ENCODE measurements at regions not wholly inside any gene's neighbourhood (a gene's known extent, or its start where the extent isn't known, plus 50 kb on each side); places are given as distances from the start of the nearest gene placed in this dataset.
"Not testable (repeated sequence)": the region's sequence is repeated elsewhere in the genome, so short reads cannot be mapped to it uniquely, and the experiment has no call there.

DNA sequence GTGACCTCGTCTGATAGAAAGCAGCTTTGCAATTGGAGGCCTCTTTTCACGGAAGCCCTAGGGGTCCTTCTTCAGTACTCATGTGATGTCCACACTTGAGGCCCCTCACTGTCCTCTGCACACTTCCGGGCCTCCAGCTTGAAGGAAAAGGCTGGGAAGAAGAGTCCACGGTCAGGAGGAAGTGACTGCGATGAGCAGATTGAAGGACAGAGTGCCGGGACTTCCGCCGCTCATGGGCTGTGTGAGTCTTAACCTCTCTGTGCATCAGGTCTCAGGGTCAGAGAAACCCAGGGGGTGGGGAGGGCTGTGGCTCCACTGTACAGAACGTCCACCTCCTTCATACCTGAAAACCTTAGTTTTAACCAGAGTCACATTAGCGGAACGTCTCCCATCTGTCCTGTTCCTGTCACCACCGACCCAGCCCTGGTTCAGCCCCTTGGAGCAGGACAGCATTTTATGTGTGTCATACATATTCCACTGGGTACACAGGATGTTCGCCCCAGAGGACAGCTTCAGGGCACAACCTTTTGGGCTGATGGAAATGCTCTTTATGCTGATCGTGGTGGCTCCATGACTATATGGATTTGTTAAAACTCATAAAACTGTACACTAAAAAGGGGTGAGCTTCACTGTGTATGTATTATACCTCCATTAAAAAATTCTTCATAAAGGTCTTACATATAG is 51.0 kb upstream of the SORCS2 start:
- DNase-seq (ENCODE audit: low read depth), result no peak

DNA sequence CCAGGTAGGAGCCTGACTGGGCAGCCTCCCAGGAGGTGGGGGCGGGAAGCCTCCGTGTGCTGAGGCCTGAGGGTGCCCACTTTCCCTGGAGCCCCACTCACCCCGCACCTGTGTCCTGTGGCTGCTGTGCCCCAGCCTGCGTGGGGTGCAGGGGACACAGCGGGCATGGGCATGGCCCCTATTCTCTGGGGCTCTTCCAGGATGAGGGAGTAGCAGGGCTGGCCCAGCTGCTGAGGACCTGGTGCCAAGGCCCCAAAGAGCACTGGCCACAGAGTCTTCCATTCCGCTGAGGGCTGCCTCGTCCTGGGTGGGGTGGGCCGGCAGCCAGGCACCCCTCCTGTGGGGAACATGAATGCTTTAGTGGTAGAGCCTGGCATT is 51.7 kb upstream of the SORCS2 start:
- DNase-seq (ENCODE audit: low read depth), result no peak

DNA sequence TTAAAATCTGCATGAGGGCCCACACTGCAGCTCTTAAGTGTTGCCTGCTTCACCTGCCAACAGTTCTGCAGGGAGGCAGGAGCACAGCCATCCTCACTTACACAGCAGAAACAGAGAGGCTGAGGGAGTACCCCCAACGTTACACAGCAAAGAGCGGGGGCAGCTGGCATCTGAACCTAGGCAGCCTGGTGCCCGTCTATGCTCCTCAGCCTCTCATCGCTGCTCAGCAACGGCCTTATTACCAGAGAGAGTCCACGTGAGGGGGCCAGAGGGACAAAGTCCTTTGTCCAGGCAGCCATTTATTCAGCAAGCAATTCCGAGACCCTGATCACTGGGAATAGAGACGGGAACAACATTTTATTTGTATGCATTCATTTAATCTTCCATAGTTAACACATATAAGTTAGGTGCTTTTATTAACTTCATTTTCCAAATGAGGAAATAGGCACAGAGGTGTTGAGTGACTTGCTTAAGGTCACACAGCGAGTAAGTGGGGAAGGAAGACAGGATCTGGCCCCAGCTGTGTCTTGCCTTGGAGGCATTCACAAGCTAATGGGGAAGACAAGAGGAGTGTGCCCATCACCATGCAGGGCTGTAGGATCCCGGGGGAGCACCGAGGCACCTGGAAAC is 52.2 kb upstream of the SORCS2 start:
- no peak for DNase-seq (ENCODE audit: low read depth)

DNA sequence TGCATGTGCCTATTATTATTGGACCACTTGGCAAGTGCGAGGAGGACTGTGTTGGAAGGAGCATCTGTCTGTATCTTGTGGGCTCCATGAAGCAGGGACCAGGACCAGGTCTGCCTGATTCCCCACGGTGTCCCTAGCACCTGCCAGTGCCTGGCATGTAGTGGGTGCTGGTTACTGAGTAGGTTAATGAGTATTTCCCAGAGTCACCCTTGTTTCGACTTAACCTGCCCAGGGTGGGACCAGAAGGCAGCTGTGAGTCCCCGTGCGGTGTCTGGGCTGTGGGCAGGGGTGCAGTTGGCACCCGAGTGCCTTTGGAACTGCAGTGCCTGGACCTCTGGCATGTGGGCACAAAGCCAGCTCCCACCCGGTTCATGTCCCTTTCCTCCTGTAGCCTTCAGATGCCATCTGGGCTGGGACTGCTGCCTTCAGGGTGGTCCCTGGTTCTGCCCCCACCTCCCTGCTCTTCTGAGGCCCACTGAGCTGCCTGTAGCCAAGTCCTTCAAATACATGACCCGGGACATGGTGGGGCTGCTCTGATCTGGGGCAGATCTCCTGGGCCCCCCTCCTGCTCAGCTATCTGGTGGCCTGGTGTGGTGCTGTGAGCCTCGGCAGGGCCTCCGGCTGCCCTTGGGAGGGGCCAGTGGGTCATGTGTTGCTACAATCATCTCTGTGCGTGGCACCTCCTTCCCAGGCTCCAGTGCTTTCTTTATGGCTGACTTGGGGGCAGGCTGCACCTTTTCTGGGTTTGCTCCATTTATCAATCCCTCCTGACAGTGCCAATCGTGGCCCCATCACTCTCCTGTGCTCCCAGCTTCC is 53.0 kb upstream of the SORCS2 start:
- no peak for DNase-seq (ENCODE audit: low read depth)

DNA sequence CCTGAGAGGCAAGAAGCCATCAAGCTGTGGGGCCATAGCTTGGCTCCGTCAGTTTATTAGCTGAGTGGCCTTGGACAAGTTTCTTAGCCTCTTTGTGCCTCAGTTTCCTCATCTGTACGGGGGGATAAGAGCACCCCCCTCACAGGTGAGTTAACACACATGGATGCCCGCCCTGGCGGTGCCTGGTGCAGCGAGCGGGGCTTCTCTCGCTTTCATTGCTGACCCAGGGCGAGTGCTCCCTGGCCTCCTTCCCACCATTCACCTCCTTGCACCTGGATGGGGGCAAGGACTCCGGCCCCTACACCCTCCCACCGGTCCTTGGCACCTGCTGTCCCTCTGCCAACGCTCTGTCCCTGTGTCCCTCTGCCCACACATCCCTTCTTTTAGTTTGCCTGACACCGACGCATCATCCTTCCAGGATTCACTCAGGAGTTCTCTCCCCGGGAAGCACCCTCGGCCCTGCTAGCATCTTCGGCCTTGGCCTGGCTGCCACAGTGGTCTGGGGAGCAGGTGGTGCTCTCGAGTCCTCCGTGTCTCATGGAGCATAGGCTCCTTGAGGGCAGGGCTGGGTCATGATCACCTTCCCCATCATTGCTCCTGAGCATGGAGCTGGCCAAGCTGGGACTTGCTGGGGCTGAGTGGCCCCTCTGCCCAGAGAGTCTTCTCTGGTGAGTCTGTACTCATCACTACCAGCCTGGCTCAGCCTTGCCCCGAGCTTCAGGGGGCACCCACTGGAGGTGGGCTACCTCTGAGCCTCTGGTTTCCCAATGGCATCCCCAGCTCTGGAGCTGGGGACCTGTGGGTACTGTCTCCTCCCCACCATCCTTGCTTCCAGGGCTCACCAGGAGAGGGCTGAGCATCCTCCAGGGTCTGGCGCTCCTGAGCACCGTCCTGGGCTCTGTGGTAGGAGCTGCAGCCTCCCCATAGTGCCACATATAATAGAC is 53.8 kb upstream of the SORCS2 start:
- no peak for DNase-seq (ENCODE audit: low read depth)

DNA sequence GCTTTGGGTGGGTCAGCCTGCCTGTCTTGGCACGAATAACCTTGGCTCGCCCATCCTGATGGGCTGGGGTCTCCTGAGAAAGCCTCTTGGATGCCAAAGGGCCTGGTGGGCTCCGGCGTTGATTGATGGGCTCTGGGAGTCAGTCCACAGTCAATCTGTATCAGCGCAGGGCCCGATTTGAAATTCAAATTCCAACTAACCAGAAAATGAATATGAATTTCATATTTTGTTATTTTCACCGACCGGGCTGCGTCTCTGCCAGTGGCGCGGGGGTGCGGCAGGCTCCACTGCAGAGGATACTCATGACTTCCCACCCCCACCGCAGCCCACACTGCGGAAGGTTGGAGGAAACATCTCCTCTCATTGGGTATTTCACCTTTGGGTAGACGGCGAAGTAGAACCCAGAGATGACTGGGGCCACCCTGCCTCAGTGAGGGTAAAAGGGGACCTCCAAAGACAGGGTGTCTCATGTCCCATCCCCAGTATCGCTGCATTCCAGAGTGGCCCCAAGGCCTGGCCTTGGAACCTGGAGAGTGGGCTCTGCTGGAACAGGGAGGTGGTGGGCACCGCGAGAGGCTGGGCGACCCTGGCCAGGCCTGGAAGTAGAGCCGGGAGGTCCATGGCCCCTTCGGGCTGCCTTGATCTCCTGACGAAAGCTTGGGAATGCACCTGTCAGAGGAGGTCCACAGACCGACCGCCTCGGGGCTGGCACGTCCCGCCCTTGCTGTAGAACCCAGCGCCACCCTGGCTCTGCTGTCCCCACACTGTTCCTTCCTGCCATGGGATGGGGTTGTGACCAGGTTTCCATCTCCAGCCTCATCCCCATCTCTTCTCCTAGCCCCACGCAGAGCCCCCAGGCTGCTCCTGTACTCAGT is 54.8 kb upstream of the SORCS2 start:
- no peak for DNase-seq (ENCODE audit: low read depth)

DNA sequence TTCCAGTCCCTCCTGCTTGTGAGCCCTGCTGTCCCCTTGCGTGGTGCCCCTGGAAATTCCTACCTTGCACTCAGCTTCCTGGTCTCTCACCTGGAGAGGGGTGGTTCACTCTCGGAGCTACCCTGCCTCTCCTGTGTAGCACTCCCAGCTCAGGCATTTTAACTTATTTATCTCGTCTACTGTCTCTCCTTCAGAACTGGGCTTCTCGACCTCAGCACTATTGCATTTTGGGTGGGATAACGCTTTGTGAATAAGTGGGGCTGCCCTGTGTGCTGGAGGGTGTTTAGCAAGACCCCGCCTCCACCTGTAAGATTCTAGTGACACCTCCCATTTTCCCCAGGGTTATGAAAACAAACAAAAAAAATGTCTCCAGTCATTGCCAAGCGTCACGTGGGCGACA is 56.0 kb upstream of the SORCS2 start:
- no peak for DNase-seq (ENCODE audit: low read depth)

DNA sequence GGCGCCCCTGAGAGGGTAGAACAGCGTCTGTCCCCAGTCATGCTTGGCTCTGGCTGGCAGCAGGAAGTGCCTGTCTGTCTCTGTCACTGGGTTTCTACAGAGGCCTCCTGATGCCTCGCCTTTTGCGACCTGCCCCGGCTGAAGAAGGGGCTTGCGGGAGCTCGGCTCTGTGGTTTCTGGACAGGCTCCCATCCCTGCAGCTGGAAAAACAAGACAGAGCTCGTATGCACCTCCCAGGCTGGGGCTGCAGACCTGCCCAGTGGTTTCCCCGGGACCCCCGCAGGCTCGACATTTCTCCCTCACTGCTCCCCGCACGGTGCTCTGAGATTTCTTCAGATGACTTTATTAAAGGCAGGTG is 57.0 kb upstream of the SORCS2 start:
- DNase-seq (ENCODE audit: low read depth), result peak; percentile 39

DNA sequence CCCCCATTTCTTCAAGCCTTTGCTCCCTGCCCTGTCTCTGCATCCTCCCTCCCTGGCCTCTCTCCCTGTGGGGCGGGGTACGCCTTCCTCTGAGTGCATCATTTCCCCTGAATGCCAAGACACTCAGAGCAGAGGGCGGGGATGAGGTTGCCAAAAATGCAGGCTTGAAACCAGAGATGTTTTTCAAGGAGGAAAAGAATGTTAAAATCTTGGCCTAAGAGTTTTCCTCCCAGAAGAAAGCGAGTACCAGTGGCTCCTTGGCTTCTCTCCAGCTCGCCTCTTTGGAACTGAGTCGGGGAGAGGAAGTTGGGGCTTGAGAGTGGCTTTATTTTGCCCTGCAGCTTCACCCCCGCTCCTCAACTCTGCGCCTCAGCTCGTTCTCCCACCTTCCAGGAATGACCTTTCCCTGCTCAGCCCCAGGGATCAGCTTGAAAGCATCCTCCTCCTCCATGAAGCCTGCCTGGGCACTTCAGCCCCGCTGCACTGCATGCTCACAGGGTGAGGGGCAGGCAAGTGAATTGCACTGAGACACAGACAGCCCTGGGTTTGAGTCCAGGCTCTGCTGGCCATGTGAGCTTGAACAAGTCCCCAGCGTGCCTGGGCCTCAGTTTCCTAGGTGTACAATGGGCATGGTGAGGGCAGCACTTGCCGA is 57.5 kb upstream of the SORCS2 start:
- peak; percentile 76 for DNase-seq (ENCODE audit: low read depth)

DNA sequence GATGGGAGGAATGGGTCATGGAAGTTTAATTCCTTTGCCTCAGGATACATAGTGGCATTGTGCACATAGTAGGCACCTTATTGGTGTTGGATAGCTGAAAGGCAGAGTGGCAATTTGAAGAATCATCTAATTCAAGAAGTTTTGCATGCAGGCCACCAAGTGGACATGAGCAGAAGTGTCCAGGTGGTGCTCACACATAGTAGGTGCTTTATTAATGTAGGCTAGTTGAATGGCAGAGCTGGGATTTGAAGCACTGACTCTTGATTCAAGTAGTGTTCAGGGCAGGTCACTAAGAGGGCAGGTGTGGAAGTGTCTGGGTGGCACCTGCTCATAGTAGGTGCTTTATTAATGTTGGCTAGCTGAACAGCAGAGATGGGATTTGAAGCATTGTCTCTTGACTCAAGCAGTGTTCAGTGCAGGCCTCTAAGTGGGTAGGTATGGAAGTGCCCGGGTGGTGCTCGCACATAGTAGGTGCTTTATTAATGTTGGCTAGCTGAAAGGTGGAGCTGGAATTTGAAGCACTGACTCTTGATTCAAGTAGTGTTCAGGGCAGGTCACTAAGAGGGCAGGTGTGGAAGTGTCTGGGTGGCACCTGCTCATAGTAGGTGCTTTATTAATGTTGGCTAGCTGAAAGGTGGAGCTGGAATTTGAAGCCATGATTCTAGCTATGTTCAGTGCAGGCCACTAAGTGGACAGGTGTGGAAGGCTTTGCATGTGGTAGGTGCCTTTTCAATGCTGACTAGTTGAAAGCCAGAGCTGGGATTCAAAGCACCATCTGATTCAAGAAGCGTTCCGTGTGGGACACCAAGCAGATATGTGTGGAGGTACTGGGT is 58.3 kb upstream of the SORCS2 start:
- not testable (repeated sequence) for DNase-seq (ENCODE audit: low read depth)

DNA sequence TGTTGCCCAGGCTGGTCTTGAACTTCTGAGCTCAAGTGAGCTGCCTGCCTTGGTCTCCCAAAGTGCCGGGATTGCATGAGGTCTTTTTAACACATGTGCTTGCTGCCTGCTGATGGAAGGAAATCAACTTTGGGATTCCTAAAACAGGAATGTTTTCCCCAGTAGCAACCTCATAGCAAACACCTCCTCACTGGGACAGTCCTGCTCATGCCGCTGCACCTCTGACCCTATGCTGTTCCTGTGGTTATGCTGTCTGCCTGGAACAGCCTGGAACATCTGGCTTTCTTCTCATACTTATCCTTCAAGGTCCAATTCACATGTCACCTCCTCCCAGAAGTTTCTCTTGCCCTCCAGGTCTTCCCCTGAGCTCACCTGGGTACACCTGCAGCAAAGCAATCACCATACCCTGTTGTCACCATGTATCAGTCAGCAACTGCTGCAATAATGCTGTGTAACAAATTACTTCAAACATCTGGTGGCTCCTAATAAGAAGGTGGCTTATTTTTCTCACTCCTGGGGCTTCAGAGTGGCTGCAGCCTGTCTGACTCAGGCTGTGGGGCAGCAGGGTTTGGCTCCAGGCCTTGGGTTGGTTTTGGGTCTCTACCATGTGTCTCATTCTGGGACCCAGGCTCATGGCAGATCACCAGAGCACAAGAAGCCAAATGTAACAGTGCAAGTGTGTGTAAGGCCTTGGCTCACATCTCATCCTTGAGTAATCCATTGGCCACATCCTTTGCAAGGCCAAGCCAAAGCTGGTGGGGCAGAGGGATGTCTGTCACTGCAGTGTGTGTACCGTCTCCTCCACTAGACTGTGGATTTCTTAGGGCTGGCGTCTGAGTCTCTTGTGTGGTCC is 59.4 kb upstream of the SORCS2 start:
- DNase-seq (ENCODE audit: low read depth), result no peak

DNA sequence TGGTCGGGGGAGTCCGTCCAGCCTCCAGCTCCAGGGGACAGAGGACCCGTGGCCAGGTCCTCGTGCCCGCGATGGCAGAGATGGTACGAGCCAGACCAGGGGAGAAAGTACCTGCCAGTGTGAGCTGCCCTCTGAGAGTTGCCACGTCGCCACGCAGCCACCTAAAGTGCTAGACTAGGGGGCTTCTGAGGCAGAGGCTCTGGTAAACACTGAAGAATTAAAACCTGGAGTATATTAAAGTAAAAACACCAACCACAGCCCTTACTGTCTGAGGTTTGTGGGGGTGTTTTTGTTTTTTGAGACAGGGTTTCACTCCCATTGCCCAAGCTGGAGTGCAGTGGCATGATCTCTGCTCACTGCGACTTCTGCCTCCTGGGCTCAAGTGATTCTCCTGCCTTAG is 60.1 kb upstream of the SORCS2 start:
- DNase-seq (ENCODE audit: low read depth), result no peak

DNA sequence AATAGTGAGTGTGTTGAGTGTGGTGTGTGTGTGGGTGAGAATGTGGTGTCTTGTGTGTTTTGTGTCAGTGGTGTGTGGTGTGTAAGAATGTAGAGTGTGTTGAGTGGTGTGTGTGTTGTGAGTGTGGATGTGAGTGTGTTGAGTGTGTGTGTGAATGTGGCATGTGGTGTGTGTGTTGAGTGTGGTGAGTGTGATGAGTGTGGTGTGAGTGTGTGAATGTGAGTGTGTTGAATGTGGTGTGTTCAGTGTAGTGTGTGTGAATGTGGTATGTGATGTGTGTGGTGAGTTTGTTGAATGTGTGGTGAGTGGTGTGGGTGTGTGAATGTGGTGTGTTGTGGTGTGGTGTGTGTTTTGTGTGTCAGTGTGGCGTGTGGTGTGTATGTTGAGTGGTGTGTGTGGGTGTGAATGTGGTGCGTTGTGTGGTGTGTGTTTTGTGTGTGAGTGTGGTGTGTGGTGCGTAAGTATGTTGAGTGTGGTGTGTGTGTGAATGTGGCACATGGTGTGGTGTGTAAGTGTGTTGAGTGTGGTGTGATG is 60.8 kb upstream of the SORCS2 start:
- DNase-seq (ENCODE audit: low read depth), result no peak

DNA sequence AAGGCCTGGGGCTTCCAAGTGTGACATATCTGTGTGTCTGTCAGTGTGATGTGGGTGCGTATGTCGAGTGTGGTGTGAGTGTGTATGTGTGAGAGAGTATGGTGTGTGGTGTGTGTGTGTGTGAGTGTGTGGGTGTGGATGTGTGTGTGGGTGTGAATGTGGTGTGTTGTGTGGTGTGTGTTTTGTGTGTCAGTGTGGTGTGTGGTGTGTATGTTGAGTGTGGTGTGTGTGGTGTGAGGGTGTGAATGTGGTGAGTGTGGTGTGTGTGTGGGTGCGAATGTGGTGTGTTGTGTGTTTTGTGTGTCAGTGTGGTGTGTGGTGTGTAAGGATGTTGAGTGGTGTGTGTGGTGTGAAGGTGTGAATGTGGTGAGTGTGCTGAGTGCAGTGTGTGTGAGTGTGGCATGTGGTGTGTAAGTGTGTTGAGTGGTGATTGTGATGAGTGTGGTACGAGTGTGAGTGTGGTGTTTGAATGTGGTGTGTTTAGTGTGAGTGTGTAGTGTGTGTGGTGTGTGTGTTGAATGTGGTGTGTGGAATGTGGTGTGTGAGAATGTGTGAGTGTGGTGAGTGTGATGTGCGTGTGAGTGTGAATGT is 61.6 kb upstream of the SORCS2 start:
- DNase-seq (ENCODE audit: low read depth), result no peak

DNA sequence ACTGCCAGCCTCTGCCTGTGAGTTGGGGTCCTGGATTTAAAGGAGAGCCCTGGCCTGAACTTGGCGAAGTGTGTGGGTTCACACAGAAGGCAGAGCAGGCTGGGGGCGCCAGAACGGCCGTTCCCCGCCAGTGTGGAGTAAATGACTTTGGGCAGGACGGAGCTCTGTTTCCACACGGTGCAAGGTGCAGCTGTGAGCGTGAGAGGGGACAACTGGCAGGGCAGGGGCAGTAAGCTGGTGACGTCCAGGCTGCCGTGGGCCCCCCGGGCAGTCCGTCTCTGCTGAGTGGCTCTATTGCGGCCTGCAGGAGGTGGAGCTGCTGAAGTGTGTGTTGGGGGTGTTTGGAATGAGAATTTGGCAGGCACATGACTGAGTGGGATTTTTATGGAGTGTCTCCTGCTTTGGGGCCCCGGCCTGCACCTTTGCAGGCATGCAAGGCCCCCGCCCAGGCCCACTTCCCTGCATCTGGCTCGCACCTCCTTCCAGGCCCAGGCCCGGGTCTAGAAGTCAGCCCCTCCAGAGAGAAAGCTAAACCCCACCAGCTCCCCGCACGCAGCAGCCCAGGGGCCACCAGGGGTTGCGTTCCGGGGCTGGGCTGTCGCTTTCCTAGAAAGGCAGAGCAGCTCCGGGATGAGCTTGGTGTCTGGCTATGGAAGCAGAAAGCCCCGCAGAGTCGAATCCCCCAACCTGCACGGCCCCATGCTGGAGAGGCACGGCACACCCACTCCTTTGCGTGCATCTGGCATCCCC is 62.2 kb upstream of the GRPEL1 start:
- DNase-seq (ENCODE audit: low read depth), result no peak

DNA sequence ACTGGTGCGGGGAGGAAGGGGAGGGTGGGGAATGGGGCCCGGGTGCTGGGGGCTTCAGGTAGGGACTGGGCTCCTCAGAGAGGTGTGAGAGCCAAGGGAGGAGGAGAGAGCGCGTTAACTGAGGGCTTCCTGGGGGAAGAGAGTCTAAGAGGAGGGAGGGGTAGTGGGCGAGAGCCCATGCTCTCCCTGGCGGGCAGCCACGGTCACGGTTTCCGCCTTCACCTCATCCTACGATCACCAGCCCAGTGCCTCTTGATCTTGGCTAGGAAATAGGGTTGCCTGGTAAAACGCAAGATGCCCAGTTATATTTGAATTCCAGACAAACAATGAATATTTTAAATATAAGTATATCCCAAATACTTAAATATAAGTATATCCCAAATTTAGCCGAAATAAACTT is 60.8 kb upstream of the GRPEL1 start:
- no peak for DNase-seq (ENCODE audit: low read depth)

DNA sequence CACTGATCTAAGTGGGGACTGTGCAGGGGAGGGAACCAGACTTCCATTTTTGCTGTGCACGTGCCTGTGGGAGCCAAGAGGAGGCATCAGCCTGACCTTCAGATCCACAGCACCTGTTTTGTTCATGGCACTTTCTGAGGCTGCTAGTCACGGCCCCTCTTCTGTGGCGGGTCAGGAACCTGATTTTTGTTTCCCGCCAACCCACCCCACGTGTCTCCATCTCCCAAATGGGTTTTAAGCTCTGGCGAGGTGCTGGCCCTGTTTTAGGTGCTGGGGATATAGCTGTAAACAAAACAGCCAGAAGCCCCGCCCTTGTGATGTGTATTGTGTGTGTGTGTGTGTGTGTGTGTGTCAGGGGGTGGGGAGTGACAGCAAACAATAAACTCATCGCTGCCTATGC is 60.4 kb upstream of the GRPEL1 start:
- DNase-seq (ENCODE audit: low read depth), result no peak
